ENCODE measurements at regions not wholly inside any gene's neighbourhood (a gene's known extent, or its start where the extent isn't known, plus 50 kb on each side); places are given as distances from the start of the nearest gene placed in this dataset.
"Not testable (repeated sequence)": the region's sequence is repeated elsewhere in the genome, so short reads cannot be mapped to it uniquely, and the experiment has no call there.

DNA sequence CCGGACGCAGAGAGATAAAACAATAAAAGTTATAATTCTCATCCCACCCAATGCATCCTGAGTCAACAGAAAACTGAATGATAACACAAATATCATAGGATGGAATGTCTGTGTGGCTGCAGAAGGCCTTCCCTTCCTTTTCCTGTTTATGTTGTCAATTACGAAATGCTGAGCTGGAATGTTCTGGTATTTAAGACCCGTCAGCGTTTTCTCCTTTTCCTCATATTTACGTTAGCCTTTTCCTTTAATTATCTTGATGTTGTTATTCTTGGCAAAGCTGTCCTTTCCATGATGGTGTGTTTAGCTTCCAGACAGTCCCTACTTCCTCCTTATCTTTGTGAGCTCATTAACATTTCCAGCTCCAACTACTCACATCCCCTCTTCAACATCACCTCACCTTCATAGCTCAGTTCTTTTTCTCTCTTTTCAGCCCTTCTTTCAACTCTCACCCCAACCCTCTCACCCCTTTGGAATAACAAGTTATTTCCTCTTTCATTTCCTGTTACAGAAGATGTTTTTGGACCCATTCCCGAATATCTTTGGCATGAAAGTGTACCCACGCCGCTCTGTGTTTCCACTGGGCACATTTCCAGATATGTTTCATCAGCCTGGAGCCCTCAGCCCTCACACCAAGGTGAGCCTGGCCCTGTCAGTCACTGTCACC, 221.6 kb downstream of the NR2F1-AS1 start:
- DNase-seq: peak; percentile 16 to 29 (median 16)

DNA sequence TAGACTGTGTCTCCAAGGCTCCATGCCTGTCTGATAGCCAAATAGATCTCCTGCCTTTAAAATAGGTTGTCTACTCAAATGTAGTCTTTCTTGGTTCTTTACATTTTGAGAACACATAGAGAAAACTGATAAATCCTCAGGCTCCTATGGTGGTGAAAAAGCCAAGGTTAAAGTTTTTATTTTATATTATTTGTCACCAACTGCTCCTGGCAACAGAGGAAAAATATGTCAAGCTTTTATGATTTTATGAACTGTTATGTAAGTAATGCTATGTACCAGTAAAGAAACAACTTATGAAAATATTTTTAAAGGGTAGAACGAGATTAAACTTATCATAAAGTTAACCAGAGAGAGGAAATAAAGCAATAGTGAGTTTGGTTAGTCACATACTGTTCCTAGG, 222.8 kb downstream of the NR2F1-AS1 start:
- no peak for DNase-seq

DNA sequence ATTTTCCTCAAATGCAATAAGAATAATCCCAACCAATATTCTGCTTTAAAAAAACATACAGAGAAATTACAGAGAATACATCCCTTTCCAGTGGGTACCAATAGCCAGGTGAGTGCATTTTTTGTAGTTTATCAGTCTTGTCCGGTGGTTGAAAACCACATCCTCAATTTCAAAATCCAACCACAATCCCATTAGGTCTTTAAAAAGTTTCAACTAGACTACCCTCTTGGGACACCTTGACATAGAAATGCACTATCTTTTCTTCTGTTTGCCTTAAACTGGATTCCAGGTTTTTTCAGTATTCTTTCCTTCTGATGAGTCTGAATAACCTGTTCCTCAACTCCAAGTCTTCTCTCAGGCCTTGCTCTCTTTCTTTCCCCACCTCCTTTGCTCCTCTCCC, 223.3 kb downstream of the NR2F1-AS1 start:
- DNase-seq: no peak

DNA sequence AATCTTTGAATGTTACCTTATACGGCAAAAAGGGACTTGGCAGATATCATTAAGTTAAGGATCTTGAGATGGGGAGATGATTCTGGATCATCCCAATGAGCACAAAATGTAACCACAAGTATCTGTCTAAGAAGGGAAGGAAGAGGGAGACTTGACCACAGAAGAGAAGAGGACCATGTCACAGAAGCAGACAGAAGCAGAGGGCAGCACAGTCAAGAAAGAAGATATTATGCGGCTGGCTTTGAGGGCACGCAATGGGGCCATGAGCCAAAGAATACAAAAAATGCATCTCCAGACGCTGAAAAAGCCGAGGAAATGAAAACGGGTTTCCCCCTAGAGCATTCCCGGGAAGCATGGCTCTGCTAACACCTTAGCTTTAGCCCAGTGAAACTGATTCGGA, 225.3 kb downstream of the NR2F1-AS1 start:
- no peak for DNase-seq

DNA sequence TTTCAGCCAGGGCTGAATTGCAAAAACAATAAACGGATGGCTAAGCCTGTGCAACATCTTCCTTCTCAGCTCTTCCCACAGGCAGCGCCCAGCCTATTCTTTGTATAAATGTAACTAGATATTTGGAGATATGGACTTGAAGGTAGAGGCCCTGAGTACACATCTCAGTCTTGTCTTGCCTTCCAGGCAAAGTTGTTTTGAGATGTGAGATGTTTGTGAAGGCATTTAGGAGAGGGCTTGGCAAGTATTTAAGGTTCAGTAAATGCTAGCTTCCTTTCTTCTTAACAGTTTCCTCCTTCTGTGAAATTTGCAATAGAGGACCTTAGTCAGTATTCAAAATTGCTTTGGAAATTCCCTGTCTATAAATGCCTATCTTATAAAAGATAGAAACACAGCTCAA, 228.8 kb downstream of the NR2F1-AS1 start:
- no peak for DNase-seq

DNA sequence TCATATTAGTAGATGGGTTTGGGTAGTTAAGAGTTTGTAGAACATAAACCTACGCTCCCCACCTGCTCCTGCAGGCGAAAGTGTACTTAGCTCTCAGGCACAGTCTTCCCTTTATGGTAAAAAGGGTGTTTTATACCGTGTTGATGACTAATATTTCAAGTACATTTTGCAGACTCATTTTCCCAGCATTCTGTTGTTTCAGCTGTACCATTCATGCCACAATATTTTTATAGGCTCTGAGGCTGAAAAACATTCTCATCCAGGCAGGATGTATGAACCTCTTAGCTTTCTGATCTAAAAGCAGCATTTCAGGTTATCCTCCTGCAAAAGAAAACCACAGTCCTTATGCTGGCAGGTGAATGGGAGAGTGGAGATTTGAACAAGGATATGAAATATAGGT, 231.4 kb downstream of the NR2F1-AS1 start:
- peak in 1 of 3 donors; percentile 13 for DNase-seq

DNA sequence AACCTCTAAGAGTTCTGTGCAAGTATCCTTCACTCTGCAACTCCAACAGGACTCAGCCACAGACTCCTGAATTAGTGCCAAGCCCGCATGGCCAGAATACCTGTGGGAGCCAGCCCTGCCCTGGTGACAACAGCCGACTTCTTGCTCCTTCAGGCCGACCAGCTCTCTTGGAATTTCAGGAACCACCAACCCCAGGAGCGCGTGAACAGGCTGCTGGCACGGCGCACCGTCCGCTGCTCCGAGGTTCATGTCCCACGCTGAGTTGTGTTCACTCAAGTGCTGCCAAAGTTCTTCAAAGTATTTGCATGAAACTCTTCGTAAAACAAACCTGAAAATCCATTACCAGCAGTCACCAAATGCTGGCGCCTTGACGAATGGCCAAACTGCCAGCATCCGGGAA, 232.8 kb downstream of the NR2F1-AS1 start:
- no peak for DNase-seq

DNA sequence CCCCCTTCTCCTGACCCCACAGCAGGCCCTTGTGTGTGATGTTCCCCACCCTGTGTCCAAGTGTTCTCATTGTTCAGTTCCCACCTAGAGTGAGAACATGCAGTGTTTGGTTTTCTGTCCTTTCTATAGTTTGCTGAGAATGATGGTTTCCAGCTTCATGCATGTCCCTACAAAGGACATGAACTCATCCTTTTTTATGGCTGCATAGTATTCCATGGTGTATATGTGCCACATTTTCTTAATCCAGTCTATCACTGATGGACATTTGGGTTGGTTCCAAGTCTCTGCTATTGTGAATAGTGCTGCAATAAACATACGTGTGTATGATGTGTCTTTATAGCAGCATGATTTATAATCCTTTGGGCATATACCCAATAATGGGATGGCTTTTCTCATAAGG, 234.2 kb downstream of the NR2F1-AS1 start:
- not testable (repeated sequence) for DNase-seq

DNA sequence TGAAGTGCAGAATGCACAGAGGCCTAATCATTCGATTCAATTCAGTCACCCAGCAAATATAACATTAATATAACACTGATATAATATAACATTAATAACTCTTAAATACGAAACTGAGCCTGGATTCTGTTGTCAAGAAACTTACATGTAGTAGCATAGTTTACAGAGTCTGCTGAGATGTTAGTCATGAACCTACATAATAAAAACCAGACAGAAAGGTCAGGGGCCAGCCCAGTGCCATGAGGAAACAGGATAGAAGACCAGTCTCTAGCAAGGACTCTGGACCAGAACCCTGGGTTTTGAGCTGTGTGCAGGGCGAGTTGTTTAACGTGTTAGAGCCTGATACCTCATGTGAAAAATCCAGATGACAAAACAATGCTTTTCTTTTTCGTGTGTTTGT, 234.7 kb downstream of the NR2F1-AS1 start:
- no peak for DNase-seq

DNA sequence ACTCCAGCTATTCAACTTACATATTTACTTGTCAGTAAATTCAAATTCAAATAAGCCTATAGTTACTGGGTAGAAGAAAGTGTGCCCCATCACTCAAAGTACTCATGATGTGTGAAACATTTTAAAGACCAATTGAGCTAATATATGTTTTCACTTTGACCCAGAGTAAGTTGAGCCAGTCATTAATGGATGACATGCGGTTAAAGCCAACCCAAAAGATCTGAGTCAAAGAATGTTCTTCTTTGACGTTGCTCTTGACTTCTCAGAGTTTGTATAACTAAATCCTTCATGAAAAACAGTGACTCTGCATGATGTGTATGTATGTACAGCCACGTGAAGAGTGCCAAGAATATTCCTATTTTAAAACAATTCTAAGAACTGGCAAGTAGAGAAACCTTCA, 237.4 kb downstream of the NR2F1-AS1 start:
- no peak for DNase-seq

DNA sequence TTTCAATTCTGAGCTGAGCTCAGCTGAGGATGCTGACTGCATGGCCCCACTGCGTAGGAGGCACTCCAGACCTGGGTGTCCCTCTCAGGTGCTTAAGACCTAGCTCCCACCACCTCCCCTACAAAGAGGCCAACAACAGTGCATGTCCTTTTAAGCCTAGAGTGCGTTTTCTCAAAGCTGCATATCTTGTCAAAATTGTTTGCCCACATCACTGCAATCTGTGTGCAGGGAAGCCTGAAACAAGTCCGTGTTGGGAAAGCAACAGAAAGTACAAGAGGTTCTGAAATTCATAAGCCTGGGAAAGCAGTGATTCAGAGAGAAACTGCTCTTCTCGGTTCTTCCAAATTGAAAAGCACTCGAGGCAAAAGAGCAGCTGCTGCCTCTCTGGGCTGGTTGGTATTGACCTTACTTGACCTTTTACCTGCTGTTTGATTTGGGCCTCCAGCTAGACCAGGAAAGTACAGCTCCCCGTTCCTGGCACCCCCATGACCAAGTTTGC, 238.4 kb downstream of the NR2F1-AS1 start:
- DNase-seq: no peak

DNA sequence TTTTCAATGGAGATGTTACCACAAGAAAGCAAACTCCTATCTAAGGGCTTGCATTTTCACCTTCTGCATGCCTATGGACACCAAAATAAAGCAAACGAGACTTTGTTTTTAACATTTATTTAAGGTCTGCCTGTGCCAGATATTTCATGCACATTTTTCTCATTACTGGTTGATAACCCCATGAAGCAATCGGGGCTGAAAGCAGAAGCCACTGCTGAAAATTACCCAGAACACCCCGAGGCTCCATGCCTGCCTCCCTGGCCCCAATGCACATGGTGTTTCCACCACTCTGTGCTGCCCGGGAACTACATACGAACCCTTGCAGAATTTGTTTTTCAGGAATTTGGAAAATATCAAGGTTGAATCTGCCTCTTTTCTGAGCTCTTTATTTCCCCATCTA, 240.1 kb downstream of the NR2F1-AS1 start:
- no peak for DNase-seq

DNA sequence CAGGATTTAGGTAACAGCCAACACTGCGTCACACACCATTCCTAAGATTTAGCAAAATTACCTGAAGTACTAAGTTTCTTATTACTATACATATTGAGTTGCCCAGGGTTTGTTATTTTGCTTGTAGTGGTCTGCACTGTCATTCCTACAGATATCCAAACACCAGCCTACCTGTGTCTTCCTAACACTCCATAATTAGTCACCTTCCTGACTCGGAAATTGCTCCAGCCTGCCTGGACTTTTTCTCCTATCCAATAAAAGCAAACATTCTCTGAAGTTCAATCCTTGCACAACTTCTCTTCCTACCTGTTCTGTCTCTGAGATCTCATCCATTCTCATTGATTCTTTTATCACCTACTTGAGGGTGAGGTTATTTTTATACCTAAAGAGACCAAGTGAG, 243.9 kb downstream of the NR2F1-AS1 start:
- no peak for DNase-seq

DNA sequence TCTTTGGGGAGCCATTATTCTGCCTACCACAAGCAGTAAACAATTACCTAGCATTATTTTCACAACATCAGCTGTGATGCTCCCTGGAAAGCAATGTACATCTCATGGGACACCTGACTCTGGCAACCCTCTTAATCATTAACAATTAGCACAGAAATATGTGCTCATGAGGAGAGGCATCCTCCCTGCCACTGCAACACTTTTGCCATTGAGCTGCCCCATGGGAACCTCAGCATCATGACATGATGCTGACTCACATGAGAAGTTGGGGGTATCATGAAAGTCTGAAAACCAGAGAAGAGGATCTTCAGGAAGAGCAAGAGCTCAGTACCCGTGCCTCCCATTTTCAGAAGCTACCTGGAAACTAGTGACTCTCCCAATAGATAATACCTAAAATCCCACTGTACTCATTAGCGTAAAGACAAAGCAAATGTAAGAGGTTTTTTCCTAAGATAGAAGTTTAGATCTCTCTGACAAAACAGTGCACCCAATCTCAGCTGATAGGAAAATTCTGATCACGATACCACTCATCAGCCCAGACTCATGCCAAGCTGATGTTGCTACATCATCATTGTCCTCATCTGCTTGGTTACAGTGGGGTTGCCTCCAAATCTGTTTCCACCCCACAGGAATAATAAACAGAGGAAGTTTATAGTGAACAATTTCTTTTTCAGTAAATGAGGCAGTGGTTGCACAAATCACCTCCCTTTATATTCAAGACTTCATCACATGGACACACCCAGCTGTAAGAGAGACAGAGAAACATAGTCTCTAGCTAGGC, 244.5 kb downstream of the NR2F1-AS1 start:
- DNase-seq: no peak

DNA sequence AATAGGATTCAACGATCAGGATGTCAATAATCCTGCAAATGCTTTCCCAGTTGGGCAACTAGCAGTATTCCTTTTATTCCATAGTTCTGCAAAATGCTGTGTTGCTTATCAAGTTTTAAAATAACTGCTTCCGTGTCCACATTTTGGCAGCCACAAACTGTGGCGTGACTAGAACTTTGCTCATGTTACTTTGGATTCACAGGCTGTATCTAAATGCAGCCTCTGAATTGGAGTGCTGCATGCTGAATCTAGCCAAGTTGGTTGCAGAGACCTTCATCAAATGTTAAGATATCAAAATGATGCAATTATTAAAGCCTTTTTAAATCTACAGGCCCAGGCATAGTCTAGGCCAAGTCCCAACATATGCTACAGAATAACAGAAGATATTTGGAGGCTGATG, 249.2 kb downstream of the NR2F1-AS1 start:
- no peak for DNase-seq

DNA sequence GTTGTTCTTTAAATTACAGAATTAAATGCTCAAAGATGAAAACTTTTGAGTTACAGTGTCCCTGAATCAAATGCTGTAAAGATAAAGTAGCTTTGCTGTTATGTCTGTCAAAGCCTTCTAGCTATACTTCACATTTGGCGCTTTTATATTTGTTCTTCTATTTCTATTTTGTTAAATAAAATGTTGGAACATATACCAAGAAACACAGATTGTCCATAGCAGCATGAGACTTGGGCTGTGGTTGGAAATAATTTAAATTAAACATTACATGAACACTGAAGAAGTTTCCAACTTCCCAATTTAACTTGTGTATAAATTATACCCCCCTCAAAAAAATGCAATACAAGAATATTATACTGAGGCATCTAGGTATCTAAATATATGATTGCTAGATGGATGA, 249.8 kb downstream of the NR2F1-AS1 start:
- no peak for DNase-seq

DNA sequence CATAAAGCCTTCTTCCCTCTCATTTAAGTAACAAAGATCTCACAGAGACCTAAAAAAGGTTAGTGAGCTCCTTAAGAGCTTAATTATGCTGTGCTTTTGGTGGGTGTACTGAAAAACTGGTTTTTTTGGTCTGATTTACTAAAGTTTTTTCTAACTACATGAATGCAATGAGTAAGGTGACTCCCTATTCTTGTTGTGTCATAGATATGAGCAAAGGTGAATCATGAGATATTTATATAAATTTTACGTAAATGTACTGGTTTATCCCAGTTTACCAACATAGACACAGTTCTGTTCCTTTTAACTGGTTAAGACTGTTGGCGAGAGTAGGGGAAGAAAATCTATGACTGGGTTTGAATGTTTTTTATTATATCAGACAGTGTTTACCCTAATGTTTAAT, 250.5 kb downstream of the NR2F1-AS1 start:
- no peak for DNase-seq

DNA sequence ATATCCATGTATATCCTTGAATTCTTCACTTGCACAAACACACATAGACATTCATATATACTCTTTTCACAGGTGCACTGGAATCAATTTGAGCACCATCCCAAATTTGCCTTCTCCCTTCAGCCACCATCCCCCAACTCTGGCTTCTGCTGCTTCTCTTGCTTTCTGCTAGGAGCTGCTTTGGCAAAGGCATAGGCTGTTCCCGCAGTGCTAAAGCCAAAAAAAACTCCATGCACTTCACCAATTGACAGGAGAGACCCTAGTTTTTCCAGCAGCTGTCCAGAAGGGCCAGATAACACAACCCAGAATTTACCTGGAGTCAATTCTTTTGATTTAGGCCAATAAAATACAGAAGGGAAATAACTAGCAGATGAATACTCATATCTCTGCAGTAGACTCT, 251.3 kb downstream of the NR2F1-AS1 start:
- DNase-seq: no peak

DNA sequence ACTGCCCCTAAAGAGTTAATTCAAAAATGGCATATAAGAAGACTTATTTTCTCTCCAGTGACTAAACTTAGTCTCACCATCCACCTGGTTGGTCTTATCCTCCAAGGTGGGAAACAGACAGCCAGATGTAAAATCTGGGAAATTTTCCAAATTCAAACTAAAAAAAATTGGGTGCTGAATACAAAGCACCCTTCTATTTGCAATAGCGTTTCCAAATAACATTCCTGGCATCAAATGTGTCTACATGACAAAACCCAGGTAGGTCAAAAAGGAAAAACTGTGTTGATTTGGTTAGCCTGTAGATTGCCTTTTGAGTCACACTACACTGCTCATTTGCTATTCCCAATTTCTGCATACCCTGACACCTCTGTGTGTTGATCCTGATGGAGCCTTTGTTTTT, 252.2 kb downstream of the NR2F1-AS1 start:
- DNase-seq: no peak

DNA sequence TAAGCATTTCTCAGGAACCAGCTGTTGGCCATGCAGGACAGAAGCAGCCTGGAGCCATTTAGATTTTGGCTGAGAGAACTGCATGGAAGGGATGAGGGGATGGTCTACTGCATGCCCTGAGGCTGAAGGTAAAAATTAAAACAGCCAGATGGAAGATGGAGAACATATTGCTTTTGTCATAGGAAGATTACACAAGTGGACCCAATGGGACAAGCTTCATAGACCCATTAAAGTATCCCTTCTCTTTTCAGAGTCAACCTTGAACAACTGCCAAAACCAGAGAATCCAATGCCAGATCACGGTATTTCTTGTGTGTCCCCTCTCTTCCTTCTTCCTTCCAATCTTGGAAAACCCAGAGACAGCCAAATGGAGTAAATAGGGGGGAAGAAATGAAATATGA, 253.4 kb downstream of the NR2F1-AS1 start:
- DNase-seq: no peak

DNA sequence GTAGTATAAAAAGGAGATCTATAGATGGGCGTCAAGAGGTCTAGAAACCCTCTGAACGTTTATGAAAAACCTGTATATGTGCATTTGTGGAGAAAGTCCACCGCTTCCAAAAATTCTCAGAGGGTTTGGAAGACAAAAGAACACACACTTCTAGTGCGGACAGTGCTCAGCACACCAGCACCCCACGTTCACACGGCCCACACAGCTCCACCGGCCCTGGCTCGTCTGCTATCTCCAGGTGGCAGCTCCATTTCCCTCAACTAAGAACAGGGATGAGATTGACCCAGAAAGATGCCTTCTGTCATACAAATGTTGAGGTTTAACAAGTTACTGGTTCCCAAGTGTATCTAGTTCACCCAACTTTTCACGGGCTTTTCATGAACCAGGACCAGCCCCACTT, 255.1 kb downstream of the NR2F1-AS1 start:
- no peak for DNase-seq

DNA sequence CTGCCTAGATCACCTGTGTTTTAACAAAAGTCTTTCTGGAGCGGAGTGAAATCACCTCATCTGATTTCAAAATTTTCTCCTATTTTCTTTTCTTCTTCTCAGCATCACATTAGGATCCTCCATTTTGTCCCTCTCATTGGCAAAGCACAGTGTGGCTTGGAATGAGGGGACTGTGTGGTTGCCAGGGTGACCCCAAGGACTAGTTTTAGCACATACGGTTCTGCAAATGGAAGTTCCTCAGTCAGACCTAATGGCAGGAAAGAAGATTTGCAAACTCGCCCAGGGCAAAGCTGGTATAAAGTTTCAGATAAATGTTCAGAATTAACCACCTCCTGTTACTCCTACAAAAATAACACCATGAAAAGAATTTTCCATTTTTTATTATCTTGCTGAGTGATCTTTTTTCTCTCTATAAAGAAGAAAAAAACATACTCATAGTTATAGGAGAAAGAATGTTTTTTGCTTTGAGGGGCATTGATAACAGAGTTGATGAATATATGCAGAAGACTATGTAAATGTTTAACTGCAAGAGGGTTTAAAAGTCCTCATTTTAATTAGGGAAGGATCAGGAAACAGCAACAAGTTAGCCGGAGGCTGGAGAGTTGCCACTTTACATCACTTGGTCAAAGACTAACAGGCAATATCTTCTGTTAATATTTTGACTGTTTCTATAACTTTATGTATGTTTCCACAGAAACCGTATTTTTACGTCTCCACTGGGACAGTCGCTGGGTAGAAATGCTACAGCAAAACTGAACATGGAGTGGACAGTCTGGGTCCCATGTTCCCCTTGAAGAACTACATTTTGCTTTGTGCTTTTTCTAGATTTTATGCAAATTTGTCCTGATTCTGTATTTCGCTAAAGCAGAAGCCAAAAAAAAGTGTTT, 257.8 kb downstream of the NR2F1-AS1 start:
- peak in 2 of 3 donors; percentile 37 to 69 for DNase-seq

Measured in muscle of back (tissue), 3 donors.